ENCODE measurements at regions not wholly inside any gene's neighbourhood (a gene's known extent, or its start where the extent isn't known, plus 50 kb on each side); places are given as distances from the start of the nearest gene placed in this dataset.

DNA sequence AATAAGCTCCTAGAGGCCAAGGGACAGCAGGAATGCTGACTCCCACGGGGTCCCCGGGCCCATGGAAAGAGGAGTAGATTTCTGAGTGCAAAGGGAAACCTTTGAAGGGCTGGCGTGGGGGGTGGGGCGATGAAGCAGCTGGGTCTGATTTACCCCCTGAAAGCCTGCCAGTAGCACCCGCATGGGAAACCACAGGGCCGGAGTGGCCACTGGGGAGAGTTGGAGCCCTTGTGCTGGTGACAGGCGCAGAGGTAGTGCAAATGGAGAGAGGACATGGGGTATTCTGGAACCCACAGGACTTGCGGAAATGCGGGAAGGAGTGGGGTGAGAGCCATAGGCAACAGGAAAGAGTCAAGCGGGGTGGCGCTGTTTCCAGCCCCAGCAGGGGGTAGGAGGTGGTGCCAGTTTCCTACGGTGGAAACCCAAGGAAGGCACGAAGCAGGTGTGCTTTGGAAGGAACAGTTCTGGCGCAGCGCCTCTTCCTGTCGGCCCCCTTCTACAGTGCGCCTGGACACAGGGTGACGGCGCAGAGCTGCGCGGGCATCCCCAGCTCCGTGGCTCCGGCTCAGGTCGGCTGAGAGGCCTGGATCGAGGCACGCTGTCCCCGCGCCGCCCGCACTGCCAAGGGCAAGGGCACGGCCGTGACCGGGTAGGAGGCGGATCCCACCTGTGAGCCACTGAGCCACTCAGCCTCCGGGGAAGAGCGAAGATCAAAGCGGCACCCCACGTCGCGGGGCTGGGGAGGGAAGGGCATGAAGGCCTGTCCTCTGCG lies 149.0 kb upstream of the GLI2 start:
- peaks cover 10% of the 10 kb centered on the region; the same call in 1 of the 2 replicates for H3K4me1 ChIP-seq (ENCODE audit: insufficient read depth, low read length)
- no TSS peak for BruUV-seq (replicated peaks)
- no peak overlapping the region for H3K9ac ChIP-seq (ENCODE audit: insufficient read depth, low read depth, low read length)
- no peaks in the 10 kb centered on the region for H3K36me3 ChIP-seq (replicated peaks in 1 of 2; ENCODE audit: control insufficient read depth in 1 of 2, insufficient read depth in 2 of 2, low read length in 2 of 2)
- H3K4me2 ChIP-seq (ENCODE audit: low read depth, low read length), result no peak overlapping the region
- no peaks in the 10 kb centered on the region for H3K79me2 ChIP-seq (ENCODE audit: insufficient read depth, low read length)
- 76% methylated on average over 41 of the region's 41 CpGs for WGBS (ENCODE audit: low lambda C conversion rate)
- no peak overlapping the region for H3K27ac ChIP-seq (ENCODE audit: extremely low read length, insufficient read depth, low read length)
- no peak overlapping the region for H3K4me3 ChIP-seq (replicated peaks in 1 of 3; ENCODE audit: insufficient read depth in 1 of 3, low read depth in 2 of 3, low read length in 3 of 3)
- ChIA-PET POLR2A (no interaction called here), CTCF (ENCODE audit: low intra/inter-chr PET ratio, low total read pairs) (no interaction called here)
- H3K27me3 ChIP-seq (ENCODE audit: control insufficient read depth in 1 of 2, insufficient read depth in 2 of 2, low read length in 2 of 2), result peaks cover 2 to 75% of the 10 kb centered on the region in 2 experiments; a peak in 3 of 5 replicates
- intact Hi-C loops (cut with micrococcal nuclease; ENCODE audit: unreplicated experiment), result no loop called here
- H3K9me3 ChIP-seq (ENCODE audit: low read length), result no peaks in the 10 kb centered on the region
- no peak overlapping the region for H2AFZ ChIP-seq (ENCODE audit: low read length)
- no peaks in the 10 kb centered on the region for H4K20me1 ChIP-seq (ENCODE audit: insufficient read depth, low read length)
- in situ Hi-C loops (cut with HindIII; ENCODE audit: extremely low pct_ligation_motif_present, low pct_unique_long_range_greater_than_20kb), result no loop called here
- FAIRE-seq (no peak), DNase-seq (ENCODE audit: low spot score) (no peak), ATAC-seq (no peak)
- no peak for TF ChIP-seq ZNF800 (CRISPR knock-in tag; IDR thresholded peaks at IDR 0.05)
- no peak for TF ChIP-seq MTF1 (CRISPR knock-in tag; IDR thresholded peaks at IDR 0.05)
- no peak for TF ChIP-seq ZNF460 (CRISPR knock-in tag; IDR thresholded peaks at IDR 0.05; ENCODE audit: borderline replicate concordance)
- TF ChIP-seq, protein P1, sequence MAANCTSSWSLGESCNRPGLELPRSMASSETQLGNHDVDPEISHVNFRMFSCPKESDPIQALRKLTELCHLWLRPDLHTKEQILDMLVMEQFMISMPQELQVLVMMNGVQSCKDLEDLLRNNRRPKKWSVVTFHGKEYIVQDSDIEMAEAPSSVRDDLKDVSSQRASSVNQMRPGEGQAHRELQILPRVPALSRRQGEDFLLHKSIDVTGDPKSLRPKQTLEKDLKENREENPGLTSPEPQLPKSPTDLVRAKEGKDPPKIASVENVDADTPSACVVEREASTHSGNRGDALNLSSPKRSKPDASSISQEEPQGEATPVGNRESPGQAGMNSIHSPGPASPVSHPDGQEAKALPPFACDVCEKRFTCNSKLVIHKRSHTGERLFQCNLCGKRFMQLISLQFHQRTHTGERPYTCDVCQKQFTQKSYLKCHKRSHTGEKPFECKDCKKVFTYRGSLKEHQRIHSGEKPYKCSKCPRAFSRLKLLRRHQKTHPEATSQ (CRISPR knock-in tag; IDR thresholded peaks at IDR 0.05; ENCODE audit: borderline replicate concordance), result no peak
- no peak for TF ChIP-seq ZFY (CRISPR knock-in tag; IDR thresholded peaks at IDR 0.05)
- no peak for TF ChIP-seq JUND (CRISPR knock-in tag; IDR thresholded peaks at IDR 0.05)
- no peak for TF ChIP-seq GZF1 (CRISPR knock-in tag; IDR thresholded peaks at IDR 0.05)
